ENCODE measurements at regions not wholly inside any gene's neighbourhood (a gene's known extent, or its start where the extent isn't known, plus 50 kb on each side); places are given as distances from the start of the nearest gene placed in this dataset.

DNA sequence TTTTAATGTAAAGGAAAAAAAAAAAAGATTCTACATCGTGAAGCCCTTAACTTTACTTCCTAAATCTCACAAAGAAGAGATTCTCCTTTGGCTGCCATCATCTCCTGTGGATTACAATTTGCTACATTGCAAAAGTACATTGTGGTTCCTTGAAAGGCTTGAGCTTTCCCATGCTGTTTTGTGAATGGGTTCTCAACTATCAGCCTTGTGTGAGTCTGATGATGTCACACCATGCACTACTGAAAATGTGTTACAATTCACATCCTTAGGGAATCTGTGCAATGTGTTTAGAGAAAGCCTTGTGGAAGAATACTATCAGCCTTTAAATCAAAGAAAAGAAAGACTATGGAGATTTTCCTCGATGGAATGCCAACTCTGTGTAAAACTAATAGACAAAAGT lies 510.0 kb upstream of the ALCAM start:
- no peak for TF ChIP-seq GATA2 (IDR thresholded peaks at IDR 0.05; ENCODE audit: low read depth, low read length)
- TF ChIP-seq GATA3 (IDR thresholded peaks at IDR 0.05; ENCODE audit: low read depth, low read length) = no peak
